HL-60 (cell line): ENCODE measurements at regions not wholly inside any gene's neighbourhood (a gene's known extent, or its start where the extent isn't known, plus 50 kb on each side); places are given as distances from the start of the nearest gene placed in this dataset.

Experiments
- POLR2AphosphoS5 ChIP-seq: IDR thresholded peaks from 2 replicates; pipeline ENCODE4 v1.6.1; 2012; ENCODE audit warnings: low read depth
- SPI1 ChIP-seq: IDR thresholded peaks from 2 replicates; pipeline ENCODE4 v1.6.1; 2012; ENCODE audit warnings: low read depth, mild to moderate bottlenecking, borderline replicate concordance
- TF ChIP-seq, protein P1 (sequence below): IDR thresholded peaks from one replicate; pipeline ENCODE4 v1.5.1; 2011; ENCODE audit warnings: low read length, control low read depth, inconsistent platforms; ENCODE audit not compliant: insufficient read depth

DNA sequence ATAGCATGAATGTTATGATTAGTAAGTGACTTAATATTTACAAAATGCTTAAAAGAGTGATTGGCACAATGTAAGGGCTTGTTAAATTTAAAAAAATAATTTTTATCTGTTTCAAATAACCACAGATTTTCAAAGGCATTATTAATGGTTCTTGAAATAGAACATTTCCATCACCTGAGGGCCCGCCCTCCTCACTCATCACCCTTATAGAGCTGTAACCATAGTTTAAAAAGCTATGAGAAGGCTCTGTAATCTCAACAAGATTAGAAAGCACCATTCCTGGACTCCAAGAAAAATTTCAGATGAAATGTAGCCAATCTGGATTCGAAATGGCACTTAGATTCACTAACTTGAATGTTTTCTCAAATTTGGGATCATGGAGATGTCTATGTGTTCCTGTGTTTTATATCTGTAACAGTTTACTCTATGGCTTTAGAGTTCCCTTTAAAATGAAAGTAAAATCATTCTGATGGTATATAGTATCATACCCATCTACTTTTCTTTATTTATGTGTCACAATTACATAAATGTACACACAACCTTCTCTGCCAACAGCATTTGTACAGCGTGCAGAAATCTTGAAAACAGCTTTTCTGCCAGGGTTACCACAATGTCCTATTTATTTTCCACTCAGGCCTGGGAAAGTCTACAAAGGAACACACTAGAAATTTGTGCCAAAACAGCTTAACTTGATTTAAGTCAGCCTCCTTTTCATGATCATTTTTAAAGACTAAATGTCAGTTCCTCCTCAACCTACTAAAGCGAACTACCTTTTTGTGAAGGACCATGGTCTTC is 207.7 kb downstream of the TBX18 start:
- TF ChIP-seq, protein P1, sequence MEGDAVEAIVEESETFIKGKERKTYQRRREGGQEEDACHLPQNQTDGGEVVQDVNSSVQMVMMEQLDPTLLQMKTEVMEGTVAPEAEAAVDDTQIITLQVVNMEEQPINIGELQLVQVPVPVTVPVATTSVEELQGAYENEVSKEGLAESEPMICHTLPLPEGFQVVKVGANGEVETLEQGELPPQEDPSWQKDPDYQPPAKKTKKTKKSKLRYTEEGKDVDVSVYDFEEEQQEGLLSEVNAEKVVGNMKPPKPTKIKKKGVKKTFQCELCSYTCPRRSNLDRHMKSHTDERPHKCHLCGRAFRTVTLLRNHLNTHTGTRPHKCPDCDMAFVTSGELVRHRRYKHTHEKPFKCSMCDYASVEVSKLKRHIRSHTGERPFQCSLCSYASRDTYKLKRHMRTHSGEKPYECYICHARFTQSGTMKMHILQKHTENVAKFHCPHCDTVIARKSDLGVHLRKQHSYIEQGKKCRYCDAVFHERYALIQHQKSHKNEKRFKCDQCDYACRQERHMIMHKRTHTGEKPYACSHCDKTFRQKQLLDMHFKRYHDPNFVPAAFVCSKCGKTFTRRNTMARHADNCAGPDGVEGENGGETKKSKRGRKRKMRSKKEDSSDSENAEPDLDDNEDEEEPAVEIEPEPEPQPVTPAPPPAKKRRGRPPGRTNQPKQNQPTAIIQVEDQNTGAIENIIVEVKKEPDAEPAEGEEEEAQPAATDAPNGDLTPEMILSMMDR = no peak
- TF ChIP-seq POLR2AphosphoS5 = no peak
- TF ChIP-seq SPI1 = no peak
